Right lobe of liver (tissue), 6 donors: ENCODE measurements at regions not wholly inside any gene's neighbourhood (a gene's known extent, or its start where the extent isn't known, plus 50 kb on each side); places are given as distances from the start of the nearest gene placed in this dataset.

Source experiments
- ATAC-seq, 4 donors: fragments of 200-7000 bp; cut with Tn5 transposase; one replicate each; pipeline ENCODE4 v1.9.1; 2020; ENCODE audit warnings: mild to moderate bottlenecking in 4 of 4, moderate library complexity in 4 of 4
- DNase-seq, 3 donors: peaks; one replicate each; pipeline ENCODE4 v3.0.0-alpha.2; 2020
- H3K27ac ChIP-seq, 3 donors: fragments of 200-600 bp; one replicate each; pipeline ENCODE4 v1.8.0; 2022
- H3K27me3 ChIP-seq, 2 donors: fragments of 200-600 bp; one replicate each; pipeline ENCODE4 v1.8.0; 2022
- H3K36me3 ChIP-seq, 4 donors: fragments of 200-600 bp; sonication (generic) in 1 of 4; one replicate each; pipeline versions ENCODE4 v1.5.1 to v1.8.0; 2017 to 2022; ENCODE audit warnings: control low read depth in 1 of 4
- H3K4me1 ChIP-seq, 4 donors: fragments of 200-600 bp; sonication (generic) in 1 of 4; one replicate each; pipeline versions ENCODE4 v1.5.1 to v1.8.0; 2017 to 2022; ENCODE audit warnings: control low read depth in 1 of 4
- H3K4me3 ChIP-seq, 3 donors: fragments of 200-600 bp; one replicate each; pipeline ENCODE4 v1.8.0; 2022
- H3K9me3 ChIP-seq, 4 donors: fragments of 200-600 bp; sonication (generic) in 1 of 4; one replicate each; pipeline versions ENCODE4 v1.5.1 to v1.8.0; 2017 to 2022; ENCODE audit warnings: control low read depth in 1 of 4
- CTCF ChIP-seq, 4 donors: fragments of 200-600 bp in 3 of 4; fragments of 450-650 bp in 1 of 4; IDR thresholded peaks; one replicate each; pipeline versions ENCODE4 v1.5.1 to v1.8.0; 2016 to 2022; ENCODE audit warnings: antibody characterized with exemption in 4 of 4, mild to moderate bottlenecking in 2 of 4
- POLR2A ChIP-seq: fragments of 450-650 bp; IDR thresholded peaks from one replicate; pipeline ENCODE4 v1.6.1; 2017; ENCODE audit warnings: antibody characterized with exemption, mild to moderate bottlenecking
- WGBS: methylation state at CpG from one replicate; pipeline ENCODE4 v1.1.6; 2018; ENCODE audit warnings: low coverage, low lambda C conversion rate; ENCODE audit not compliant: insufficient coverage; ENCODE audit errors: missing lambda C conversion rate; 5-methylcytosine and 5-hydroxymethylcytosine counted together
- intact Hi-C, 2 donors: fragments of 100-400 bp; cut with DNase I; formaldehyde crosslinking; loops; one replicate each; pipeline versions ENCODE4 v1.11.2 to v1.14.1; 2022
- donor health status: DM: no; HTN: yes; CAD: no.
- donor health status: DM: no; HTN: no; CAD: no.
- donor health status: DM: no; HTN: no; CAD: no.
- donor health status: DM: no; HTN: yes; CAD: no.
- donor health status: DM: no; HTN: yes; CAD: no.

GRCh38 chr22:26783885-26784284 is 126.5 kb downstream of the MIAT start:
- intact Hi-C loops = no loop called here
- DNase-seq (no peak), ATAC-seq (no peak)
- WGBS = 60% methylated on average over 12 of the region's 18 CpGs
- H3K36me3 ChIP-seq = no peaks in the 10 kb centered on the region
- H3K27me3 ChIP-seq = no peaks in the 10 kb centered on the region
- TF ChIP-seq POLR2A (no peak), CTCF (IDR thresholded peaks at IDR 0.05) (no peak)
- no peak overlapping the region for H3K27ac ChIP-seq
- H3K9me3 ChIP-seq = no peaks in the 10 kb centered on the region
- no peaks in the 10 kb centered on the region for H3K4me1 ChIP-seq
- H3K4me3 ChIP-seq = no peak overlapping the region

DNA sequence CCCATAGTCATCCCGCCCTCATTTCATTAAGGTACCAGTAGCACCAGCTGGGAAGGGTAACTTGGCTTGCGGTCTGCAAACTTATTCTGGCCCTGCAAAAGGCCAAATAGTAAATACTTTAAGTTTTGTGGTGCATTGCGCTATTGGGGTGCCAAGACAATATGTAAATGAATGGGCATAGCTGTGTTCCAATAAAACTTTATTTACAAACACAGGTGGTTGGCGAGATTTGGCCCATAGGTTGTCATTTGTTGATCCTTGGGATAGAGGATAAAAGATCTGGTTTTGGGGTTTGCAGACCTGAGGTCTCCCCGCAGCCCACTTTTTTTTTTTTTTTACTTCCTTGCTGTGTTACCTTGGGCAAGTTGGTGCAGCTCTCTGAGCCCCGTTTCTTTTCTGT is 127.4 kb downstream of the MIAT start:
- no peak for ATAC-seq
- no peak for DNase-seq
- Histone ChIP-seq H3K27ac (no peak overlapping the region), H3K9me3 (no peaks in the 10 kb centered on the region), H3K4me1 (no peaks in the 10 kb centered on the region), H3K27me3 (no peaks in the 10 kb centered on the region), H3K36me3 (no peaks in the 10 kb centered on the region), H3K4me3 (no peak overlapping the region)
- 96% methylated on average over 6 of the region's 6 CpGs for WGBS
- intact Hi-C loops = no loop called here
- TF ChIP-seq CTCF (IDR thresholded peaks at IDR 0.05) = no peak
- no peak for TF ChIP-seq POLR2A

DNA sequence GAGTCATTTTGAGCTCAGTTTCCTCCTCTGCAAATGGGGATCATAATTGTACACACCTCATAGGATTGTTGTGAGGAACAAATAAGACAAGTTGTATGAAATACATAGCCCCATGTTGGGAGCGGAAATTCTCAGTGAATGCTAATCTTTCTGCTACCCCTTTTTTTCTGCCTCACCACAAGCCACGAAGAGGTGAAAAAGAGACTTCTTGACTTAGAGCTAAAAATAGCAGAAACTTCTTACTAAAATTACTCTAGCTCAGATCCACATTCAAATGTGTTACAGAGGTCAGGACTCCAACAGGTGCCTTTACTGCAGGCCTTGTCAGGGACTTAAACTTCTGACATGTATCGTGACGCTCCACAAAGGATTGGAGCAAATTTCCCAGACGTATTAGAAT is 128.5 kb downstream of the MIAT start:
- no peaks in the 10 kb centered on the region for H3K9me3 ChIP-seq
- no peak overlapping the region for H3K4me3 ChIP-seq
- H3K27ac ChIP-seq = no peak overlapping the region
- H3K4me1 ChIP-seq = no peaks in the 10 kb centered on the region
- intact Hi-C loops = no loop called here
- no peaks in the 10 kb centered on the region for H3K36me3 ChIP-seq
- ATAC-seq (no peak), DNase-seq (no peak)
- 78% methylated on average over 5 of the region's 5 CpGs for WGBS
- no peak for TF ChIP-seq CTCF (IDR thresholded peaks at IDR 0.05)
- TF ChIP-seq POLR2A = no peak
- no peaks in the 10 kb centered on the region for H3K27me3 ChIP-seq

- H3K27me3 ChIP-seq = no peaks in the 10 kb centered on the region
- TF ChIP-seq CTCF (IDR thresholded peaks at IDR 0.05) (no peak), POLR2A (no peak)
- H3K36me3 ChIP-seq = no peaks in the 10 kb centered on the region
- intact Hi-C loops = no loop called here
- ATAC-seq (no peak), DNase-seq (no peak)
- 87% methylated on average over 9 of the region's 9 CpGs for WGBS
- H3K4me1 ChIP-seq = no peaks in the 10 kb centered on the region
- H3K9me3 ChIP-seq = no peaks in the 10 kb centered on the region
- H3K27ac ChIP-seq = no peak overlapping the region
- no peak overlapping the region for H3K4me3 ChIP-seq
Measured at GRCh38 chr22:26786398-26786797, 129.0 kb downstream of the MIAT start.

DNA sequence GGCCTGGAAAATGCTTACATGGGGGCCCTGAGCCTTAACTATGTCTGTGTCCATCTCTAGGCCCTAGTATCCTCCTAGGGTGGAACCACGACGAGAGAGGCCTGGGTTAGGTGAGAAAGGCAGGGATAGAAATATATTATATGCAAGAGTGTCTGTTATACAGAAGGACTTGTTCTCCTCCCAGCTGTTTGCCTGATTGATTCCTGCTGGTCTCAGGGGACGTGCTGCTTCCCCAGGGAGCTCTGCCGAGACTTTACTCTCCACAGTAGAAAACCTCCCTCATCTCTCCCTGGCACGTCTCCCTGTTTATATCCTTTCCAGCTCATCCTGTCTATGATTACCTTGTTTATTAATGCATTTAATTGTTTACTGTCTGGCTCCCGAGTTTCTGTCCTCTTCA is 132.6 kb downstream of the MIAT start:
- H3K27ac ChIP-seq = no peak overlapping the region

More for the DNA sequence above, 132.6 kb downstream of the MIAT start:
- TF ChIP-seq CTCF (IDR thresholded peaks at IDR 0.05) (no peak), POLR2A (no peak)
- no peaks in the 10 kb centered on the region for H3K9me3 ChIP-seq
- no peak overlapping the region for H3K4me3 ChIP-seq
- intact Hi-C loops = no loop called here
- ATAC-seq (no peak), DNase-seq (no peak)
- H3K36me3 ChIP-seq = no peaks in the 10 kb centered on the region
- WGBS = 83% methylated on average over 5 of the region's 6 CpGs
- no peaks in the 10 kb centered on the region for H3K27me3 ChIP-seq
- no peaks in the 10 kb centered on the region for H3K4me1 ChIP-seq
